ENCODE measurements at regions not wholly inside any gene's neighbourhood (a gene's known extent, or its start where the extent isn't known, plus 50 kb on each side); places are given as distances from the start of the nearest gene placed in this dataset.

DNA sequence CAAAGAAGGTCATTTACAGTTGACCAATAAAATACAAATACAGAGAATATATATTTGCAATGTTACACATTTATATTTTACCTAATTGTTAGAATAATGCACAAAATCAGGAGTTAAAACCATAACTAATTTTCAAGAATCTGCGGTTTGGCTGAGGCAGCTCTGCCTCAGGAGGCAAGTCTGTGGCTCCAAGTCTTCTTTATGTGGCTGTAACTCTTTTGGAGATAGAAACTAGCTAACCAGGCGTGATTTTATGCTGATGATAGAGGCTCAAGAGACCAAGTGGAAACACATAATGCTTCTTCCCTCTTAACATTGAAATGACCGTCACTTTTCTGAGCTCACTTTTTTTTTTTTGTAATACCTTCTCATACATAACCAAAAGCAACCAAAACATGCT is 744.7 kb upstream of the CXADR start:
- no peak for DNase-seq
- H3K36me3 ChIP-seq: no peaks in the 10 kb centered on the region
- H3K4me1 ChIP-seq: no peaks in the 10 kb centered on the region
- no peaks in the 10 kb centered on the region for H3K27me3 ChIP-seq
- intact Hi-C loops (cut with DNase I): no loop called here
- 73 to 82% methylated on average over 3 of the region's 3 CpGs for WGBS, 2 donors
- H3K9me3 ChIP-seq: no peaks in the 10 kb centered on the region
- TF ChIP-seq CTCF (IDR thresholded peaks at IDR 0.05) (no peak), POLR2A (IDR thresholded peaks at IDR 0.05) (no peak)
- H3K27ac ChIP-seq: no peak overlapping the region
- no peak overlapping the region for H3K4me3 ChIP-seq (replicated peaks in 1 of 3)

GRCh38 chr21:16770266-16770665 is 742.6 kb upstream of the CXADR start:
- no peak for DNase-seq
- H3K27ac ChIP-seq: no peak overlapping the region
- H3K9me3 ChIP-seq: no peaks in the 10 kb centered on the region
- H3K4me3 ChIP-seq (replicated peaks in 1 of 3): no peak overlapping the region
- no peaks in the 10 kb centered on the region for H3K4me1 ChIP-seq
- intact Hi-C loops (cut with DNase I): no loop called here
- no peak for TF ChIP-seq POLR2A (IDR thresholded peaks at IDR 0.05)
- no peak for TF ChIP-seq CTCF (IDR thresholded peaks at IDR 0.05)
- no peaks in the 10 kb centered on the region for H3K36me3 ChIP-seq
- no peaks in the 10 kb centered on the region for H3K27me3 ChIP-seq

DNA sequence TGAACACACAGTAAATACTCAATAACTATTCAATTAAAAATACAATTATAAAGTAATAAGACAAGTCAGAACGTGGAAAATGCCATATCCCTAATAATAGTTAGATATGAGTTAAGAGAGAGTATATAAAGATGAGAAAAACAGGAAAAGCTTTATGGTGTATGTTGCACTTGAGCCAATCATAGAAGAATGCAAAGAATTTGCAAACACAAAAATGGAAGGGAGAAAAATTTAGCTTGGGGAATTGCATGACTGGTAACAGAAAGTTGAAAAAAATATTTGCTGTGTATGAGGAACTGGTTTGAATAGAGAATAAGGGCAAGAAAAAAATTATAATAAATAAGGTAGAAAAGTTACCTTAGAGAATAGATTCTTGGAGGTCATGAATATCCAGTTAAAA is 739.6 kb upstream of the CXADR start:
- intact Hi-C loops (cut with DNase I): no loop called here
- no peak for DNase-seq
- no peaks in the 10 kb centered on the region for H3K36me3 ChIP-seq

DNA sequence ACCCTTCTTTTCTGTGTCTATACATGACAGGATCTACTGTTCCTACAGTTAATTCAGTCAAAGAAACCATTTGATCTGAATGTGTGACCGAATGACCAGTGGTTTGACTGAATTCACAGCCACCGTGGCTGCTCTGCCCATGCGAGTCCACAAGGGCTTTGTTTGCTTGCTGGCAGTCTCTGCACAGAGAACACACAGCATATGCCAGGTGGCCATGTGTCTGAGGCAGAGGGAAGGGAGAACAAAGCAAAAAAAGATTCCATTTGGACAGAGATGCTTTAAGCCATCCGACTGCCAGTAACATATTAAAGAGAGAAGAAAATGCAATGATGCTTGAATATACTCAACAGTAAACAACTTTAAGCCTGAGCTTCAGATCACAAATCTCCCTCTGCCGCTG is 737.8 kb upstream of the CXADR start:
- H3K27me3 ChIP-seq: no peaks in the 10 kb centered on the region
- H3K27ac ChIP-seq: no peak overlapping the region
- 66 to 71% methylated on average over 5 of the region's 5 CpGs for WGBS, 2 donors
- TF ChIP-seq CTCF (IDR thresholded peaks at IDR 0.05) (no peak), POLR2A (IDR thresholded peaks at IDR 0.05) (no peak)
- no peaks in the 10 kb centered on the region for H3K4me1 ChIP-seq
- no peaks in the 10 kb centered on the region for H3K36me3 ChIP-seq
- no peak overlapping the region for H3K4me3 ChIP-seq (replicated peaks in 1 of 3)
- peak; percentile 4 to 38 for DNase-seq
- H3K9me3 ChIP-seq: no peaks in the 10 kb centered on the region
- intact Hi-C loops (cut with DNase I): no loop called here

More for the DNA sequence above, 739.6 kb upstream of the CXADR start:
- Histone ChIP-seq H3K4me1 (no peaks in the 10 kb centered on the region), H3K4me3 (replicated peaks in 1 of 3) (no peak overlapping the region), H3K27ac (no peak overlapping the region), H3K9me3 (no peaks in the 10 kb centered on the region), H3K27me3 (no peaks in the 10 kb centered on the region)
- TF ChIP-seq CTCF (IDR thresholded peaks at IDR 0.05) (no peak), POLR2A (IDR thresholded peaks at IDR 0.05) (no peak)
- WGBS, 2 donors: 65 to 71% methylated on average over 1 of the region's 1 CpG

- DNase-seq: no peak
- Histone ChIP-seq H3K27ac (no peak overlapping the region), H3K4me1 (no peaks in the 10 kb centered on the region), H3K36me3 (no peaks in the 10 kb centered on the region), H3K4me3 (replicated peaks in 1 of 3) (no peak overlapping the region), H3K9me3 (no peaks in the 10 kb centered on the region), H3K27me3 (no peaks in the 10 kb centered on the region)
- no peak for TF ChIP-seq POLR2A (IDR thresholded peaks at IDR 0.05)
- intact Hi-C loops (cut with DNase I): no loop called here
- WGBS, 2 donors: 73 to 77% methylated on average over 6 of the region's 6 CpGs
Observed at GRCh38 chr21:16777041-16777720, 735.7 kb upstream of the CXADR start.
